T-helper 17 cell (primary cell): ENCODE measurements at regions not wholly inside any gene's neighbourhood (a gene's known extent, or its start where the extent isn't known, plus 50 kb on each side); places are given as distances from the start of the nearest gene placed in this dataset.
"Not testable (repeated sequence)": the region's sequence is repeated elsewhere in the genome, so short reads cannot be mapped to it uniquely, and the experiment has no call there.

ENCODE experiments used
- ATAC-seq: fragments of 150-1000 bp; cut with Tn5 transposase; 2 replicates; pipeline ENCODE4 v1.10.0; 2021; ENCODE audit warnings: mild to moderate bottlenecking, moderate library complexity
- DNase-seq, 3 donors: peaks; one replicate each; pipeline versions ENCODE4 v3.0.0 to v3.0.0-alpha.2; 2020 to 2021
- H3K9me3 ChIP-seq: one replicate; pipeline ENCODE4 v1.7.0; 2013; ENCODE audit warnings: low read length, mild to moderate bottlenecking; ENCODE audit not compliant: control insufficient read depth, poor library complexity, severe bottlenecking
- H3K27ac Mint-ChIP-seq: one replicate; pipeline ENCODE4 v1.8.0; 2022; ENCODE audit warnings: mild to moderate bottlenecking, moderate library complexity, mixed read lengths
- H3K27me3 Mint-ChIP-seq: one replicate; pipeline ENCODE4 v1.8.0; 2022; ENCODE audit warnings: mixed read lengths
- H3K36me3 Mint-ChIP-seq: one replicate; pipeline ENCODE4 v1.8.0; 2022; ENCODE audit warnings: low read depth, mixed read lengths
- H3K4me1 Mint-ChIP-seq: one replicate; pipeline ENCODE4 v1.8.0; 2022; ENCODE audit warnings: mild to moderate bottlenecking, mixed read lengths
- H3K4me3 Mint-ChIP-seq: one replicate; pipeline ENCODE4 v1.8.0; 2022; ENCODE audit warnings: mild to moderate bottlenecking, moderate library complexity, mixed read lengths

GRCh38 chr12:19822476-19822875, 383.2 kb downstream of the AEBP2 start:
- no peaks in the 10 kb centered on the region for H3K27me3 Mint-ChIP-seq
- H3K4me3 Mint-ChIP-seq: no peak overlapping the region
- H3K36me3 Mint-ChIP-seq: no peaks in the 10 kb centered on the region
- DNase-seq: no peak
- H3K27ac Mint-ChIP-seq: no peak overlapping the region
- H3K9me3 ChIP-seq: no peaks in the 10 kb centered on the region
- no peak for ATAC-seq
- H3K4me1 Mint-ChIP-seq: no peaks in the 10 kb centered on the region

GRCh38 chr12:19823326-19823725, 384.0 kb downstream of the AEBP2 start:
- not testable (repeated sequence) for H3K36me3 Mint-ChIP-seq, H3K4me1 Mint-ChIP-seq, DNase-seq, H3K4me3 Mint-ChIP-seq, ATAC-seq, H3K27me3 Mint-ChIP-seq, H3K9me3 ChIP-seq, H3K27ac Mint-ChIP-seq

- no peak for ATAC-seq
- no peaks in the 10 kb centered on the region for H3K36me3 Mint-ChIP-seq
- H3K4me1 Mint-ChIP-seq: no peaks in the 10 kb centered on the region
- H3K27me3 Mint-ChIP-seq: no peaks in the 10 kb centered on the region
- no peak overlapping the region for H3K27ac Mint-ChIP-seq
- H3K9me3 ChIP-seq: no peaks in the 10 kb centered on the region
- no peak for DNase-seq
- no peak overlapping the region for H3K4me3 Mint-ChIP-seq
Measured at GRCh38 chr12:19826980-19827550, 387.8 kb downstream of the AEBP2 start.

GRCh38 chr12:19829100-19829853, 390.0 kb downstream of the AEBP2 start:
- Mint-ChIP-seq H3K36me3 (no peaks in the 10 kb centered on the region), H3K27me3 (no peaks in the 10 kb centered on the region), H3K4me3 (no peak overlapping the region), H3K4me1 (peaks cover 2% of the 10 kb centered on the region), H3K27ac (no peak overlapping the region)
- H3K9me3 ChIP-seq: no peaks in the 10 kb centered on the region
- DNase-seq (no peak), ATAC-seq (no peak)

GRCh38 chr12:19830446-19830845, 391.2 kb downstream of the AEBP2 start:
- H3K4me1 Mint-ChIP-seq: peaks cover 2% of the 10 kb centered on the region
- no peaks in the 10 kb centered on the region for H3K36me3 Mint-ChIP-seq
- no peaks in the 10 kb centered on the region for H3K9me3 ChIP-seq
- no peak overlapping the region for H3K4me3 Mint-ChIP-seq
- DNase-seq (no peak), ATAC-seq (no peak)
- H3K27me3 Mint-ChIP-seq: no peaks in the 10 kb centered on the region
- H3K27ac Mint-ChIP-seq: no peak overlapping the region

GRCh38 chr12:19833775-19834501, 394.6 kb downstream of the AEBP2 start:
- Mint-ChIP-seq H3K36me3 (no peaks in the 10 kb centered on the region), H3K27ac (no peak overlapping the region), H3K4me1 (peaks cover 2% of the 10 kb centered on the region), H3K27me3 (no peaks in the 10 kb centered on the region), H3K4me3 (no peak overlapping the region)
- DNase-seq: no peak
- H3K9me3 ChIP-seq: no peaks in the 10 kb centered on the region
- peak; percentile 44 for ATAC-seq

- no peak for DNase-seq
- ATAC-seq: no peak
- Mint-ChIP-seq H3K27me3 (no peaks in the 10 kb centered on the region), H3K36me3 (no peaks in the 10 kb centered on the region), H3K27ac (no peak overlapping the region), H3K4me1 (peaks cover 2% of the 10 kb centered on the region), H3K4me3 (no peak overlapping the region)
- no peaks in the 10 kb centered on the region for H3K9me3 ChIP-seq
Measured at GRCh38 chr12:19834592-19834991, 395.3 kb downstream of the AEBP2 start.

GRCh38 chr12:19836056-19836455, 396.8 kb downstream of the AEBP2 start:
- no peaks in the 10 kb centered on the region for H3K27me3 Mint-ChIP-seq
- no peaks in the 10 kb centered on the region for H3K36me3 Mint-ChIP-seq
- no peak overlapping the region for H3K4me3 Mint-ChIP-seq
- no peak for ATAC-seq
- no peak for DNase-seq
- H3K4me1 Mint-ChIP-seq: peaks cover 2% of the 10 kb centered on the region
- H3K27ac Mint-ChIP-seq: no peak overlapping the region
- H3K9me3 ChIP-seq: no peaks in the 10 kb centered on the region

GRCh38 chr12:19836456-19836855, 397.2 kb downstream of the AEBP2 start:
- Mint-ChIP-seq H3K4me1 (peaks cover 2% of the 10 kb centered on the region), H3K27ac (no peak overlapping the region), H3K36me3 (no peaks in the 10 kb centered on the region), H3K27me3 (no peaks in the 10 kb centered on the region), H3K4me3 (no peak overlapping the region)
- DNase-seq: no peak
- no peak for ATAC-seq
- H3K9me3 ChIP-seq: no peaks in the 10 kb centered on the region

GRCh38 chr12:19837543-19837942, 398.3 kb downstream of the AEBP2 start:
- Mint-ChIP-seq H3K36me3 (no peaks in the 10 kb centered on the region), H3K27ac (no peak overlapping the region), H3K27me3 (no peaks in the 10 kb centered on the region), H3K4me1 (peaks cover 2% of the 10 kb centered on the region), H3K4me3 (no peak overlapping the region)
- DNase-seq: no peak
- ATAC-seq: no peak
- H3K9me3 ChIP-seq: no peaks in the 10 kb centered on the region

- Mint-ChIP-seq H3K27me3 (no peaks in the 10 kb centered on the region), H3K4me1 (no peaks in the 10 kb centered on the region), H3K27ac (no peak overlapping the region), H3K4me3 (no peak overlapping the region), H3K36me3 (no peaks in the 10 kb centered on the region)
- no peaks in the 10 kb centered on the region for H3K9me3 ChIP-seq
- DNase-seq: no peak
- ATAC-seq: no peak
Measured at GRCh38 chr12:19841451-19841850, 402.2 kb downstream of the AEBP2 start.

GRCh38 chr12:19842116-19842515, 402.8 kb downstream of the AEBP2 start:
- H3K36me3 Mint-ChIP-seq: no peaks in the 10 kb centered on the region
- H3K9me3 ChIP-seq: no peaks in the 10 kb centered on the region
- DNase-seq (no peak), ATAC-seq (no peak)
- no peak overlapping the region for H3K4me3 Mint-ChIP-seq
- H3K27me3 Mint-ChIP-seq: no peaks in the 10 kb centered on the region
- peaks cover under 1% of the 10 kb centered on the region for H3K4me1 Mint-ChIP-seq
- no peak overlapping the region for H3K27ac Mint-ChIP-seq

- H3K4me1 Mint-ChIP-seq: peaks cover 10% of the 10 kb centered on the region
- no peaks in the 10 kb centered on the region for H3K9me3 ChIP-seq
- H3K27ac Mint-ChIP-seq: no peak overlapping the region
- H3K27me3 Mint-ChIP-seq: no peaks in the 10 kb centered on the region
- H3K36me3 Mint-ChIP-seq: no peaks in the 10 kb centered on the region
- H3K4me3 Mint-ChIP-seq: no peak overlapping the region
- ATAC-seq (no peak), DNase-seq (no peak)
Measured at GRCh38 chr12:19844224-19844623, 404.9 kb downstream of the AEBP2 start.
